ENCODE measurements at regions not wholly inside any gene's neighbourhood (a gene's known extent, or its start where the extent isn't known, plus 50 kb on each side); places are given as distances from the start of the nearest gene placed in this dataset.

- Histone ChIP-seq H3K27me3 (ENCODE audit: control insufficient read depth, insufficient read depth, low read length) (no peaks in the 10 kb centered on the region), H3K9me3 (ENCODE audit: control insufficient read depth, insufficient read depth, low read length) (no peaks in the 10 kb centered on the region), H3K4me1 (ENCODE audit: control insufficient read depth, insufficient read depth, low read length) (no peaks in the 10 kb centered on the region), H3K9ac (ENCODE audit: low read depth, low read length) (no peak overlapping the region), H3K4me3 (ENCODE audit: low read depth, low read length) (no peak overlapping the region), H3K36me3 (ENCODE audit: control insufficient read depth, insufficient read depth, low read length) (no peaks in the 10 kb centered on the region)
Measured at GRCh38 chr6:14945461-14946185, 300.2 kb upstream of the JARID2 start.

- Histone ChIP-seq H3K4me1 (ENCODE audit: control insufficient read depth, insufficient read depth, low read length) (no peaks in the 10 kb centered on the region), H3K27me3 (ENCODE audit: control insufficient read depth, insufficient read depth, low read length) (no peaks in the 10 kb centered on the region), H3K4me3 (ENCODE audit: low read depth, low read length) (no peak overlapping the region)
Measured at GRCh38 chr6:14946753-14947152, 299.1 kb upstream of the JARID2 start.

GRCh38 chr6:14948586-14949245, 297.2 kb upstream of the JARID2 start:
- Histone ChIP-seq H3K4me1 (ENCODE audit: control insufficient read depth, insufficient read depth, low read length) (no peaks in the 10 kb centered on the region), H3K9ac (ENCODE audit: low read depth, low read length) (no peak overlapping the region), H3K36me3 (ENCODE audit: control insufficient read depth, insufficient read depth, low read length) (no peaks in the 10 kb centered on the region), H3K9me3 (ENCODE audit: control insufficient read depth, insufficient read depth, low read length) (no peaks in the 10 kb centered on the region), H3K4me3 (ENCODE audit: low read depth, low read length) (no peak overlapping the region), H3K27me3 (ENCODE audit: control insufficient read depth, insufficient read depth, low read length) (no peaks in the 10 kb centered on the region)

More at GRCh38 chr6:14946753-14947152, 299.1 kb upstream of the JARID2 start:
- Histone ChIP-seq H3K9ac (ENCODE audit: low read depth, low read length) (no peak overlapping the region), H3K36me3 (ENCODE audit: control insufficient read depth, insufficient read depth, low read length) (no peaks in the 10 kb centered on the region), H3K9me3 (ENCODE audit: control insufficient read depth, insufficient read depth, low read length) (no peaks in the 10 kb centered on the region)

GRCh38 chr6:14950103-14950969, 295.5 kb upstream of the JARID2 start:
- Histone ChIP-seq H3K4me3 (ENCODE audit: low read depth, low read length) (no peak overlapping the region), H3K4me1 (ENCODE audit: control insufficient read depth, insufficient read depth, low read length) (no peaks in the 10 kb centered on the region), H3K36me3 (ENCODE audit: control insufficient read depth, insufficient read depth, low read length) (no peaks in the 10 kb centered on the region), H3K9ac (ENCODE audit: low read depth, low read length) (no peak overlapping the region), H3K27me3 (ENCODE audit: control insufficient read depth, insufficient read depth, low read length) (no peaks in the 10 kb centered on the region), H3K9me3 (ENCODE audit: control insufficient read depth, insufficient read depth, low read length) (no peaks in the 10 kb centered on the region)

GRCh38 chr6:14950970-14951276, 294.9 kb upstream of the JARID2 start:
- no peaks in the 10 kb centered on the region for H3K36me3 ChIP-seq (ENCODE audit: control insufficient read depth, insufficient read depth, low read length)

GRCh38 chr6:14951704-14952103, 294.2 kb upstream of the JARID2 start:
- no peaks in the 10 kb centered on the region for H3K27me3 ChIP-seq (ENCODE audit: control insufficient read depth, insufficient read depth, low read length)
- no peaks in the 10 kb centered on the region for H3K9me3 ChIP-seq (ENCODE audit: control insufficient read depth, insufficient read depth, low read length)
- no peak overlapping the region for H3K9ac ChIP-seq (ENCODE audit: low read depth, low read length)
- H3K4me3 ChIP-seq (ENCODE audit: low read depth, low read length): no peak overlapping the region
- no peaks in the 10 kb centered on the region for H3K36me3 ChIP-seq (ENCODE audit: control insufficient read depth, insufficient read depth, low read length)
- no peaks in the 10 kb centered on the region for H3K4me1 ChIP-seq (ENCODE audit: control insufficient read depth, insufficient read depth, low read length)

More at GRCh38 chr6:14950970-14951276, 294.9 kb upstream of the JARID2 start:
- no peak overlapping the region for H3K4me3 ChIP-seq (ENCODE audit: low read depth, low read length)
- no peaks in the 10 kb centered on the region for H3K9me3 ChIP-seq (ENCODE audit: control insufficient read depth, insufficient read depth, low read length)
- no peaks in the 10 kb centered on the region for H3K4me1 ChIP-seq (ENCODE audit: control insufficient read depth, insufficient read depth, low read length)
- no peak overlapping the region for H3K9ac ChIP-seq (ENCODE audit: low read depth, low read length)
- no peaks in the 10 kb centered on the region for H3K27me3 ChIP-seq (ENCODE audit: control insufficient read depth, insufficient read depth, low read length)

GRCh38 chr6:14953836-14954235, 292.0 kb upstream of the JARID2 start:
- no peaks in the 10 kb centered on the region for H3K9me3 ChIP-seq (ENCODE audit: control insufficient read depth, insufficient read depth, low read length)
- H3K4me1 ChIP-seq (ENCODE audit: control insufficient read depth, insufficient read depth, low read length): no peaks in the 10 kb centered on the region
- no peaks in the 10 kb centered on the region for H3K36me3 ChIP-seq (ENCODE audit: control insufficient read depth, insufficient read depth, low read length)
- no peaks in the 10 kb centered on the region for H3K27me3 ChIP-seq (ENCODE audit: control insufficient read depth, insufficient read depth, low read length)
- H3K9ac ChIP-seq (ENCODE audit: low read depth, low read length): no peak overlapping the region
- H3K4me3 ChIP-seq (ENCODE audit: low read depth, low read length): no peak overlapping the region

GRCh38 chr6:14957355-14958059, 288.4 kb upstream of the JARID2 start:
- no peak overlapping the region for H3K9ac ChIP-seq (ENCODE audit: low read depth, low read length)
- H3K36me3 ChIP-seq (ENCODE audit: control insufficient read depth, insufficient read depth, low read length): no peaks in the 10 kb centered on the region
- H3K27me3 ChIP-seq (ENCODE audit: control insufficient read depth, insufficient read depth, low read length): no peaks in the 10 kb centered on the region
- H3K9me3 ChIP-seq (ENCODE audit: control insufficient read depth, insufficient read depth, low read length): no peaks in the 10 kb centered on the region
- no peaks in the 10 kb centered on the region for H3K4me1 ChIP-seq (ENCODE audit: control insufficient read depth, insufficient read depth, low read length)
- H3K4me3 ChIP-seq (ENCODE audit: low read depth, low read length): no peak overlapping the region

- Histone ChIP-seq H3K36me3 (ENCODE audit: control insufficient read depth, insufficient read depth, low read length) (no peaks in the 10 kb centered on the region), H3K9me3 (ENCODE audit: control insufficient read depth, insufficient read depth, low read length) (no peaks in the 10 kb centered on the region), H3K9ac (ENCODE audit: low read depth, low read length) (no peak overlapping the region), H3K27me3 (ENCODE audit: control insufficient read depth, insufficient read depth, low read length) (no peaks in the 10 kb centered on the region), H3K4me3 (ENCODE audit: low read depth, low read length) (no peak overlapping the region), H3K4me1 (ENCODE audit: control insufficient read depth, insufficient read depth, low read length) (no peaks in the 10 kb centered on the region)
Measured at GRCh38 chr6:14959324-14959885, 286.5 kb upstream of the JARID2 start.

GRCh38 chr6:14964556-14965270, 281.2 kb upstream of the JARID2 start:
- H3K9ac ChIP-seq (ENCODE audit: low read depth, low read length): no peak overlapping the region
- no peaks in the 10 kb centered on the region for H3K9me3 ChIP-seq (ENCODE audit: control insufficient read depth, insufficient read depth, low read length)
- no peaks in the 10 kb centered on the region for H3K36me3 ChIP-seq (ENCODE audit: control insufficient read depth, insufficient read depth, low read length)
- no peaks in the 10 kb centered on the region for H3K27me3 ChIP-seq (ENCODE audit: control insufficient read depth, insufficient read depth, low read length)
- no peak overlapping the region for H3K4me3 ChIP-seq (ENCODE audit: low read depth, low read length)
- H3K4me1 ChIP-seq (ENCODE audit: control insufficient read depth, insufficient read depth, low read length): peaks cover 7% of the 10 kb centered on the region
